GM19324 (cell line): ENCODE measurements at regions not wholly inside any gene's neighbourhood (a gene's known extent, or its start where the extent isn't known, plus 50 kb on each side); places are given as distances from the start of the nearest gene placed in this dataset.

Source experiments
- ATAC-seq: cut with Tn5 transposase; IDR thresholded peaks from one replicate; pipeline ENCODE4 v1.9.1; 2021; ENCODE audit warnings: mild to moderate bottlenecking, moderate library complexity; ENCODE audit not compliant: unreplicated experiment, low FRiP score

DNA sequence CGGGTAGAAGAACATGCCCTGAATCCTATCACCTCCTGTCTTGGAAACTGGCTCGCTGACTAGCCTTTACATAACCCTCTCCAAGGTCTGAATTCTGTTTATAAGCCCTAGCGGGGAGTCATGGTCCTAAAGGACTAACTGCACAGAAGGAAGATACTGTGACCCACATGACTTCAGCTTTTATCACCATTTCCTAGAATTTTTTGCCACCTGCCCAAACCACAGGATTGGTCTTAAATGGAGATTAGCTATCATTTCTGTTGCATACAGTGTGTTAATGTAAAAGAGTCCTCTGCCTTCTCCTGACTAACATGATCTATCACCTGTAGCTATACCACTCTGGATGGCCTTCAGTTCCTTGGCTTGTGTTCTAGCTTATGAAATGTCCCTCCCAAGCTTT lies 319.2 kb downstream of the DUSP6 start:
- no peak for ATAC-seq

- no peak for ATAC-seq
Measured at GRCh38 chr12:89029961-89030360, 322.3 kb downstream of the DUSP6 start.

- no peak for ATAC-seq
Measured at GRCh38 chr12:89024580-89024979, 327.7 kb downstream of the DUSP6 start.

- ATAC-seq: no peak
Measured at GRCh38 chr12:89023936-89024335, 328.4 kb downstream of the DUSP6 start.

GRCh38 chr12:89020689-89021088 lies 331.6 kb downstream of the DUSP6 start:
- ATAC-seq: no peak

- no peak for ATAC-seq
Measured at GRCh38 chr12:89020121-89020480, 332.2 kb downstream of the DUSP6 start.

DNA sequence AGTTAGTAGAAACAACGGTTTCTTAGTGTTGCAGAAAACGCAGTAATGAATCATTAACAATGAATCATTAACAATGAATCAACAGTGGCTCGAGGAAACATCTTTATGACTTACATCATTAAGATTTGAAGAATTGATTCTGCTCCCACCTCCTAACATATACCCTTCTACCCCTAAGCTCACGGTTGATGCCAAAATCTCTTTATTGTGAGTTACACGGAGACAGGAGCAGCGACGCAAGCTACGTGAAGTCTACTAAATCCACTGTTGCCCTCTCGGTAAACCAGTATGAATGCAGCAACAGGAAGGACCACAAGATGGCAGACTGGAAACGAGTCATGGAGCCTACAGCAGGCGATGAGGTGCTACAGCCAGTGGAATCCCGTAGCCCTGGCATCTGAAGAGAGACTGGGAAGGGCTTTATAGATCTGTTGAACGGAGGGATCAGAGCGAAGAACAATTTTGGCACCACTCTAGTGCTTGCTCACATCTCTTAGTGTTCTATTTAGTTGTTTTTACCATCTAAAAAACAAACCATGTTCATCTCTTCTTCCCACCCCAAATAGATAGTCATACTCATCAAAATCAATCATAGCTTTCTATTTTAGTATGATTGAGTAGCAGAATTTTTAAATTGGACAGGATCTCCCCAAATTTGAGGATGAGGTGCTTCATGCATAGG lies 332.7 kb downstream of the DUSP6 start:
- peak; percentile 98 for ATAC-seq

DNA sequence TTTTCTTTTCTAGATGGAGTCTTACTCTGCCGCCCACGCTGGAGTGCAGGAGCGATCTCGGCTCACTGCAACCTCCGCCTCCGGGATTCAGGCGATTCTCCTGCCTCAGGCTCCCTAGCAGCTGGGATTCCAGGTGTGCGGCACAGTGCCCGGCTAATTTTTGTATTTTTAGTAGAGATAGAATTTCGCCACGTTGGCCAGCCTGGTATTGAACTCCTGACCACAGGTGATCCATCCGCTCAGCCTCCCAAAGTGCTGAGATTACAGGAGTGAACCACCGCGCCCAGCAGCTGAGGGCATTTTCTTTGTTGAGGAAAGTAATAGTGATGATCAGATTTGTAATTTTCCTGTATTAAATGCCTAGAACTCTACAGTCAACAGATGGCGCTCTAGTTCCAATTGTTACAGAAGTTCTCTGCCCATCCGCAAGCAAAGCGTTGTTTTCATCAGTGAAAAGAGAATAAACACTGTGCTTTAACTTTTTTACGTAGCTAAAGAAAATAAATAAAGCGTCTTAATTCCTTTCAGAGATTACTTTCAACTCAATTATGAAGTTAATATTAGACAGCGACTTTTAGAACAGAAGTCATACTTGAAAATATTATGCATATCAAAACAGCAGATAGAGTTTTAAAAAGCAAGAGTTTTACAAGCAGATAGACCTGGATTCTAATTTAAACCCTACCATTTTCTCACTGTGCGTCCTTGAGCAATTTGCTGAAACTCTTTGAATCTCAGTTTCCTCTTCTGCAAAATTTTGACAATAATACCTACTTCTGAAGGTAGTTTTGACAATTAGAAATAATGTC lies 335.1 kb downstream of the DUSP6 start:
- ATAC-seq: no peak

- no peak for ATAC-seq
Measured at GRCh38 chr12:89015419-89015818, 336.9 kb downstream of the DUSP6 start.

DNA sequence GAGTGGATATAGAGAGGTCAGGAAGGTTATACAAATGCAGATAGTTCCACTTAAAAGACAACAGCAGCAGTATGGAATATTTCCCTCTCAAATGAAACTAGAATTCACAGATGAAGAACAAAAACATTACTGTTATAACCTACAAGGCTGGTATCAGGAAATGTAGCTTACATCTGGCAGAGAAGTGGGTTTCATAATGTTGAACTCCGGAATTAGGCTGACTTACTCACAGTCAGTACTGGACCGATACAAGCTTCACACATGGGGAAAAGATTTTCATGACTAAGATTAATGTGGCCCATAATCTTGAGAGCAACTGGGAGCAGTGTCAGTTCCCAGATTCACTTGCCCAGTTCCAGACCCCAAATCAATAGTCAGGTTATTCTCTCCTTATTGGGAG lies 353.9 kb downstream of the DUSP6 start:
- ATAC-seq: no peak

GRCh38 chr12:88996200-88996788 lies 356.0 kb downstream of the DUSP6 start:
- ATAC-seq: no peak

DNA sequence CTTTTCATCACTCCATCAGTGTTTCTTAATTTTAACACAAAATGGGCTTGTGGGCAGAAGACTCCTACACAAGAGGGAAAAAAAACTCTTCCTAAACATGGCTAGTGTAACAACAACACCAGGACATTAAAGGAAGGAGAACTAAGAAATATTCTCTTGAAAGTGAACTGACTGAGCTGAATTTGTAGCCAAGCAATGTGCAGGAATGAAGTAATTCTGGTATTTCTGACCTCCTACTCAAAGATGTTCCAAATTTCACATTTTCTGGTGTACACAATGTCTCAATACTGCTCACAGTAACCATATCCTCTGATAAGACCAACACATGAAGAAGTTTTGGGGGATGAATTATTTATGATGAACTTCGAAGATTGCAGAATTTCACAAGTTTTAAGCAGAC lies 357.3 kb downstream of the DUSP6 start:
- ATAC-seq: no peak

GRCh38 chr12:88994537-88994936 lies 357.8 kb downstream of the DUSP6 start:
- ATAC-seq: no peak

DNA sequence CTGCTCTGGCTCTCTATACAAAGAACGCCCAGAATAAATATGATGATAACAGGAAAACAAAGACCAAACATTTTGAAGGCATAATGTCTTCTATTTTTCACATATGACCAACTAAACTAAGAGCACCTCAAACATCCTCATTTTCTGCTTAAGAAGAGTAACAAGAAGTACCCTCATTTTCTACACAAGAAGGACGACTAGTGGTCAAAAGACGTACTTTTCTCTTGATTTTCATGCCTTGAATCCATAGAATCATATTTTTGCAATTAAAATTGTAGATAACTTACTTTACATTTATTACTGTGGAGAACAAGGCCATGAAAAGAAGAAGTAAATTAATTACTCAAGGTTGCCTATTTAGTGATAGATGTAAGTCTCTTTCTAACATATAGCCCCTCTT lies 358.6 kb downstream of the DUSP6 start:
- ATAC-seq: no peak

DNA sequence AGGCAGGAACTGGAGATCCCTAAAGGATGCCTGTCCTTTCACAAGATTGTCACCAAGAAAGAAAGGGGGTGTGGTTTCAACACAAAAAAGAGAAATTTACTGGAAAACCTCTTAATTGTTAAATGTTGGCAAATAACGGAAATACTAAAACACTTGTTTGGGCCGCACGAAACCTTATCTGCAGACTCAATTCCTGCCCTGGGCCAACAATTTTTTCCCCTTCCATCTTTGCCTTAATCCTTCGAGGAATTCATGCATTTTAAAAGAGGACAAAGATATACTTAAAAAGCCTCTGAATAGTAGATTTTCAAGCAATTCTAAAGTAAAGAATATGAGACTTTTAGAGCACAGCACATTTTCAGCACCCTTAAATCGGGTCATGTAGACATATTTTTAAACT lies 366.2 kb downstream of the DUSP6 start:
- ATAC-seq: no peak

GRCh38 chr12:88985631-88986030 lies 366.7 kb downstream of the DUSP6 start:
- ATAC-seq: no peak

DNA sequence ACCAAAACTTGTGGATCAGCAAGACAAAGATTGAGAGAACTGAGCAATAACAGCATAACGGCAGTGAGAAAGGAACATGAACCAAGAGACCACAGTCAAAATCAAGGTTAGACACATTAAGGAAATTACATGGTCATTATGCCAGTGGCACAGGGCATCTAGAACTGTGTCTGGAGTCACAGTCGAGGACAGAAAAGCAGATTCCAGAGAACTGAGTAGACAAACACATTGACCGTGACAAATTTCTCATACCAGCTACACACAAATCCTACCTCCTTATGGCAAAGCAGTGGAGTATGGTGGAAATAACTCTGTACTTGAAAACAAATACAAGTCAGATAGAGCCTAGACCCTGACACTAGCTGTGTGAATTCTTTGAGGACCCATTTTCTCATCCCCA lies 367.3 kb downstream of the DUSP6 start:
- ATAC-seq: no peak

DNA sequence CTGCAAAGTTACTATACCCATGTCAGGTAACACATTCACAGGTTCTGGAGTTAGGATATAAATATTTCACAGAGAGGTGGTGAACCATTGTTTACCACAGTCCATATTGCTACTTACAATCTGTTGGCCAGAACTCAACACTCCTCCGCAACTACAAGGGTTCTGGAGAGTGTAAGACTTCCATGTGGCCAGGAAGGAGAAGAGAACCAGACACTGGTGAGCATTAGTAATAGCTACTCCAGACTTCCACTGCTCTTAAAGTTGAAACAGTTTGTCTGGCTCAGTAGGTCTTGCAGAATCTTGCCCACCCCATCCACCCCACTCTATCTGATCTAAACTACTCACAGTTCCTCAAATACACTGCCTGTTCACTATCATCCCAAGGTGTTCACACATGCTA lies 369.6 kb downstream of the DUSP6 start:
- no peak for ATAC-seq

- no peak for ATAC-seq
Measured at GRCh38 chr12:88977115-88977514, 375.2 kb downstream of the DUSP6 start.

- ATAC-seq: no peak
Measured at GRCh38 chr12:88973998-88974397, 378.3 kb downstream of the DUSP6 start.

DNA sequence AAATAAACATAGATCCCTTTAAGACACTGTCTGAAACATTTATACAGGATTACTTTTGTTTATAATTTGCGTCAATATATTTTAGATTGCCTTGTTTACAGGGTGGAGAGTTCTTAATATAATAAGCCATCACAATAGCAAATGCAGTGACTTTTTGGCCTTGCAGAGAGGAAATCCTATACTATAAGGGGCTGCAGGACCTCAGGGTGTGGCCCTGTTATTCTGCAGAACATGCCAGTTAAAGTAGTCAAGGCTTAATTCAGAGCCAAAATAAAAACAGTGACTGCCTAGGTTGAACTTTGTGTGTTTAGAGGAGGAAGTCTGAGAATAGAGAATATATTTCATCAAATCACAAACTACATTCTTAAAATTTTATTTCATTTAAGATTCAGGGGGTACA lies 381.6 kb downstream of the DUSP6 start:
- ATAC-seq: no peak

DNA sequence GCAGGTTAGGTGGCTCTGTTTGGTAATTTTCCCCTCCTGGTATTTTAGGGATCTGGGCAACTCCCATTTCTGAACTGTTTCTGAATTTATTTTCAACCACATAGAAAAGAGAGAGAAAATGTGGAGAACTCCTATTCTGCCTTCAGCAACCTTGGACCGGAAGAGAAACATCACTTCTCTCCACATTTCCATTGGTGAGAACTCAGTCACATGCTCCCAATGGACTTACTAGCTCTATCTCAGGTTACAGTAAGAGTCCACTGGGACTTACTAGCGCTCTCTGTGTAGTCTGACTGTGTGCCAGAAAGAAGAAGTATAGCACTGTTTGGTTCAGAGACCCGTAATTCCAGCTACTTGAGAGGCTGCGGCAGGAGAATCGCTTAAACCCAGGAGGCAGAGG lies 383.2 kb downstream of the DUSP6 start:
- no peak for ATAC-seq
